Globus pallidus (tissue), 1 donor: ENCODE measurements at regions not wholly inside any gene's neighbourhood (a gene's known extent, or its start where the extent isn't known, plus 50 kb on each side); places are given as distances from the start of the nearest gene placed in this dataset.
"Not testable (repeated sequence)": the region's sequence is repeated elsewhere in the genome, so short reads cannot be mapped to it uniquely, and the experiment has no call there.

Experiments used
- DNase-seq: peaks from one replicate; pipeline ENCODE4 v3.0.0-alpha.2; 2015; ENCODE audit warnings: low spot score

GRCh38 chrX:128973033-128973432, 550.3 kb downstream of the SMARCA1 start:
- DNase-seq: no peak

GRCh38 chrX:128961290-128961689, 562.0 kb downstream of the SMARCA1 start:
- no peak for DNase-seq

GRCh38 chrX:128954697-128955096, 568.6 kb downstream of the SMARCA1 start:
- DNase-seq: not testable (repeated sequence)

GRCh38 chrX:128931071-128931470, 592.2 kb downstream of the SMARCA1 start:
- no peak for DNase-seq

- no peak for DNase-seq
These were observed 593.8 kb downstream of the SMARCA1 start for GRCh38 chrX:128929271-128930057.

GRCh38 chrX:128928636-128929035, 594.7 kb downstream of the SMARCA1 start:
- DNase-seq: no peak

GRCh38 chrX:128927363-128927762, 595.9 kb downstream of the SMARCA1 start:
- no peak for DNase-seq

GRCh38 chrX:128906753-128907152, 616.5 kb downstream of the SMARCA1 start:
- DNase-seq: no peak

- no peak for DNase-seq
These were observed 622.3 kb downstream of the SMARCA1 start for GRCh38 chrX:128901018-128901417.

GRCh38 chrX:128897621-128898020, 625.7 kb downstream of the SMARCA1 start:
- DNase-seq: no peak

GRCh38 chrX:128891554-128891953, 631.7 kb downstream of the SMARCA1 start:
- no peak for DNase-seq

- no peak for DNase-seq
These were observed 638.9 kb downstream of the SMARCA1 start for GRCh38 chrX:128884430-128884829.

- DNase-seq: no peak
These were observed 639.6 kb downstream of the SMARCA1 start for GRCh38 chrX:128883650-128884049.

GRCh38 chrX:128870361-128870760, 652.9 kb downstream of the SMARCA1 start:
- DNase-seq: no peak

GRCh38 chrX:128862557-128862956, 660.7 kb downstream of the SMARCA1 start:
- DNase-seq: no peak

- no peak for DNase-seq
These were observed 674.9 kb downstream of the SMARCA1 start for GRCh38 chrX:128848374-128848773.

GRCh38 chrX:128846385-128846784, 676.9 kb downstream of the SMARCA1 start:
- DNase-seq: no peak

- DNase-seq: no peak
These were observed 704.6 kb downstream of the SMARCA1 start for GRCh38 chrX:128818690-128819089.

GRCh38 chrX:128816919-128817318, 706.4 kb downstream of the SMARCA1 start:
- no peak for DNase-seq

- no peak for DNase-seq
These were observed 715.9 kb downstream of the SMARCA1 start for GRCh38 chrX:128807367-128807766.

GRCh38 chrX:128805236-128805635, 718.1 kb downstream of the SMARCA1 start:
- DNase-seq: no peak

GRCh38 chrX:128804828-128805227, 718.5 kb downstream of the SMARCA1 start:
- no peak for DNase-seq

GRCh38 chrX:128800138-128800537, 723.2 kb downstream of the SMARCA1 start:
- no peak for DNase-seq

GRCh38 chrX:128783139-128783538, 730.9 kb upstream of the ACTRT1 start:
- DNase-seq: not testable (repeated sequence)
